HEK293 (cell line): ENCODE measurements at regions not wholly inside any gene's neighbourhood (a gene's known extent, or its start where the extent isn't known, plus 50 kb on each side); places are given as distances from the start of the nearest gene placed in this dataset.

Source experiments
- CTCF ChIA-PET: fragments of 350-600 bp; formaldehyde crosslinking; extraction: SDS; loops from one replicate; lab custom pipeline; 2021; ENCODE audit warnings: antibody characterized with exemption; lab: Yijun Ruan, JAX
- POLR2A ChIA-PET: fragments of 300-600 bp; formaldehyde crosslinking; extraction: SDS; loops from one replicate; lab custom pipeline; 2020; ENCODE audit warnings: antibody characterized with exemption, inconsistent platforms; lab: Yijun Ruan, JAX
- H3K27ac ChIP-seq: fragments of 200-500 bp; sonication (Bioruptor generic); 2 replicates; pipeline ENCODE4 v1.5.1; 2014; ENCODE audit warnings: low read depth, low read length, control low read depth, inconsistent platforms; ENCODE audit errors: extremely low read depth
- H3K36me3 ChIP-seq, 2 experiments: fragments of 200-500 bp in 1 of 2; sonication (Bioruptor generic) in 1 of 2; 1 replicate in 1 of 2; 2 replicates in 1 of 2; pipeline ENCODE4 v1.5.1; 2014 to 2017; ENCODE audit warnings: inconsistent platforms in 2 of 2, low read length in 2 of 2; ENCODE audit not compliant: control insufficient read depth in 2 of 2, insufficient read depth in 1 of 2
- H3K4me1 ChIP-seq: fragments of 200-500 bp; sonication (Bioruptor generic); 2 replicates; pipeline ENCODE4 v1.5.1; 2014; ENCODE audit warnings: mild to moderate bottlenecking, low read length, inconsistent platforms; ENCODE audit not compliant: control insufficient read depth, insufficient read depth
- H3K4me3 ChIP-seq: 2 replicates; pipeline ENCODE4 v1.5.1; 2011; ENCODE audit warnings: low read depth, mild to moderate bottlenecking, control low read depth, low read length, moderate library complexity
- H3K9me3 ChIP-seq: fragments of 200-500 bp; sonication (Bioruptor generic); 2 replicates; pipeline ENCODE4 v1.5.1; 2014; ENCODE audit warnings: low read depth, low read length, inconsistent platforms; ENCODE audit not compliant: control insufficient read depth, insufficient read depth
- BCL11B ChIP-seq: fragments of 450-650 bp; formaldehyde crosslinking; IDR thresholded peaks from 2 replicates; pipeline ENCODE4 v1.5.1; 2016; ENCODE audit warnings: low read depth, missing biosample characterization, missing genetic modification characterization
- HOXA7 ChIP-seq: sonication (generic); formaldehyde crosslinking; IDR thresholded peaks from 2 replicates; pipeline ENCODE4 v1.8.1; 2022; ENCODE audit warnings: missing genetic modification reagents, borderline replicate concordance
- HOXC10 ChIP-seq: sonication (generic); formaldehyde crosslinking; IDR thresholded peaks from 2 replicates; pipeline ENCODE4 v1.8.1; 2023; ENCODE audit warnings: mild to moderate bottlenecking, missing genetic modification reagents
- MZF1 ChIP-seq: fragments of 450-650 bp; formaldehyde crosslinking; IDR thresholded peaks from 2 replicates; pipeline ENCODE4 v1.5.1; 2017; ENCODE audit warnings: missing biosample characterization, missing genetic modification characterization, borderline replicate concordance
- PRDM1 ChIP-seq: fragments of 450-650 bp; formaldehyde crosslinking; IDR thresholded peaks from 2 replicates; pipeline ENCODE4; 2016; ENCODE audit warnings: missing biosample characterization, missing genetic modification characterization
- PRDM10 ChIP-seq: fragments of 450-650 bp; formaldehyde crosslinking; IDR thresholded peaks from 2 replicates; pipeline ENCODE4 v1.5.1; 2016; ENCODE audit warnings: missing biosample characterization, missing genetic modification characterization
- REPIN1 ChIP-seq: fragments of 450-650 bp; formaldehyde crosslinking; IDR thresholded peaks from 2 replicates; pipeline ENCODE4 v1.5.1; 2017; ENCODE audit warnings: missing biosample characterization, missing genetic modification characterization, low read depth
- WT1 ChIP-seq: fragments of 450-650 bp; formaldehyde crosslinking; IDR thresholded peaks from 2 replicates; pipeline ENCODE4 v1.5.1; 2016; ENCODE audit warnings: missing biosample characterization, missing genetic modification characterization
- ZBTB21 ChIP-seq: fragments of 450-650 bp; formaldehyde crosslinking; IDR thresholded peaks from 2 replicates; pipeline ENCODE4 v1.5.1; 2017; ENCODE audit warnings: missing biosample characterization, missing genetic modification characterization
- ZBTB44 ChIP-seq: fragments of 450-650 bp; IDR thresholded peaks from 2 replicates; pipeline ENCODE4 v1.5.1; 2018; ENCODE audit warnings: missing biosample characterization, mild to moderate bottlenecking, missing genetic modification characterization
- ZBTB48 ChIP-seq: fragments of 450-650 bp; formaldehyde crosslinking; IDR thresholded peaks from 2 replicates; pipeline ENCODE4 v1.5.1; 2016; ENCODE audit warnings: missing biosample characterization, missing genetic modification characterization
- ZBTB8A ChIP-seq: fragments of 450-650 bp; formaldehyde crosslinking; IDR thresholded peaks from 2 replicates; pipeline ENCODE4 v1.5.1; 2016; ENCODE audit warnings: missing biosample characterization, missing genetic modification characterization
- ZFHX2 ChIP-seq: fragments of 450-650 bp; formaldehyde crosslinking; conservative IDR thresholded peaks from 2 replicates; pipeline ENCODE4 v1.5.1; 2016; ENCODE audit warnings: missing biosample characterization, missing genetic modification characterization
- ZFP3 ChIP-seq: fragments of 450-650 bp; formaldehyde crosslinking; IDR thresholded peaks from 2 replicates; pipeline ENCODE4 v1.5.1; 2016; ENCODE audit warnings: low read depth, missing biosample characterization, missing genetic modification characterization
- ZNF146 ChIP-seq: fragments of 450-650 bp; formaldehyde crosslinking; IDR thresholded peaks from 2 replicates; pipeline ENCODE4 v1.5.1; 2016; ENCODE audit warnings: missing biosample characterization, missing genetic modification characterization
- ZNF155 ChIP-seq: fragments of 450-650 bp; formaldehyde crosslinking; IDR thresholded peaks from 2 replicates; pipeline ENCODE4 v1.5.1; 2016; ENCODE audit warnings: missing biosample characterization, missing genetic modification characterization
- ZNF175 ChIP-seq: fragments of 450-650 bp; formaldehyde crosslinking; IDR thresholded peaks from 2 replicates; pipeline ENCODE4 v1.5.1; 2016; ENCODE audit warnings: missing biosample characterization, missing genetic modification characterization
- ZNF350 ChIP-seq: fragments of 450-650 bp; formaldehyde crosslinking; IDR thresholded peaks from 2 replicates; pipeline ENCODE4 v1.5.0; 2017; ENCODE audit warnings: missing biosample characterization, mild to moderate bottlenecking, missing genetic modification characterization
- ZNF354C ChIP-seq: fragments of 450-650 bp; formaldehyde crosslinking; IDR thresholded peaks from 2 replicates; pipeline ENCODE4 v1.5.1; 2016; ENCODE audit warnings: missing biosample characterization, missing genetic modification characterization, low read depth, borderline replicate concordance
- ZNF37A ChIP-seq: fragments of 450-650 bp; IDR thresholded peaks from 2 replicates; pipeline ENCODE4 v1.5.1; 2018; ENCODE audit warnings: missing biosample characterization, missing genetic modification characterization
- ZNF473 ChIP-seq: fragments of 450-650 bp; formaldehyde crosslinking; IDR thresholded peaks from 2 replicates; pipeline ENCODE4 v1.5.1; 2017; ENCODE audit warnings: missing biosample characterization, missing genetic modification characterization
- ZNF561 ChIP-seq: fragments of 450-650 bp; IDR thresholded peaks from 2 replicates; pipeline ENCODE4 v1.5.1; 2018; ENCODE audit warnings: missing biosample characterization, missing genetic modification characterization, borderline replicate concordance
- ZNF585B ChIP-seq: fragments of 450-650 bp; formaldehyde crosslinking; IDR thresholded peaks from 2 replicates; pipeline ENCODE4 v1.5.1; 2016; ENCODE audit warnings: missing biosample characterization, missing genetic modification characterization
- ZNF670 ChIP-seq: fragments of 450-650 bp; formaldehyde crosslinking; IDR thresholded peaks from 2 replicates; pipeline ENCODE4 v1.5.1; 2016; ENCODE audit warnings: missing biosample characterization, missing genetic modification characterization, low read depth
- ZNF776 ChIP-seq: fragments of 450-650 bp; formaldehyde crosslinking; IDR thresholded peaks from 2 replicates; pipeline ENCODE4 v1.5.0; 2017; ENCODE audit warnings: missing biosample characterization, missing genetic modification characterization, borderline replicate concordance
- TF ChIP-seq, protein P1 (sequence below): fragments of 450-650 bp; formaldehyde crosslinking; IDR thresholded peaks from 2 replicates; pipeline ENCODE4 v1.5.1; 2016; ENCODE audit warnings: missing biosample characterization, missing genetic modification characterization, borderline replicate concordance
- TF ChIP-seq, protein P2 (sequence below): fragments of 450-650 bp; formaldehyde crosslinking; IDR thresholded peaks from 2 replicates; pipeline ENCODE4 v1.5.1; 2016; ENCODE audit warnings: missing biosample characterization, missing genetic modification characterization

- no peaks in the 10 kb centered on the region for H3K4me1 ChIP-seq
- TF ChIP-seq PRDM1 (tag by site-specific recombination) (no peak), HOXC10 (CRISPR knock-in tag) (no peak), ZNF146 (tag by site-specific recombination) (no peak), ZBTB21 (tag by site-specific recombination) (no peak), ZNF473 (no peak), ZNF354C (tag by site-specific recombination) (no peak), ZNF670 (tag by site-specific recombination) (no peak), HOXA7 (no peak), ZFP3 (tag by site-specific recombination) (no peak), WT1 (tag by site-specific recombination) (no peak), ZFHX2 (tag by site-specific recombination) (no peak), ZNF561 (no peak), ZNF585B (no peak), ZNF37A (tag by site-specific recombination) (no peak), PRDM10 (tag by site-specific recombination) (no peak), BCL11B (no peak)
- TF ChIP-seq, protein P1, sequence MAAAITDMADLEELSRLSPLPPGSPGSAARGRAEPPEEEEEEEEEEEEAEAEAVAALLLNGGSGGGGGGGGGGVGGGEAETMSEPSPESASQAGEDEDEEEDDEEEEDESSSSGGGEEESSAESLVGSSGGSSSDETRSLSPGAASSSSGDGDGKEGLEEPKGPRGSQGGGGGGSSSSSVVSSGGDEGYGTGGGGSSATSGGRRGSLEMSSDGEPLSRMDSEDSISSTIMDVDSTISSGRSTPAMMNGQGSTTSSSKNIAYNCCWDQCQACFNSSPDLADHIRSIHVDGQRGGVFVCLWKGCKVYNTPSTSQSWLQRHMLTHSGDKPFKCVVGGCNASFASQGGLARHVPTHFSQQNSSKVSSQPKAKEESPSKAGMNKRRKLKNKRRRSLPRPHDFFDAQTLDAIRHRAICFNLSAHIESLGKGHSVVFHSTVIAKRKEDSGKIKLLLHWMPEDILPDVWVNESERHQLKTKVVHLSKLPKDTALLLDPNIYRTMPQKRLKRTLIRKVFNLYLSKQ = no peak
- TF ChIP-seq, protein P2, sequence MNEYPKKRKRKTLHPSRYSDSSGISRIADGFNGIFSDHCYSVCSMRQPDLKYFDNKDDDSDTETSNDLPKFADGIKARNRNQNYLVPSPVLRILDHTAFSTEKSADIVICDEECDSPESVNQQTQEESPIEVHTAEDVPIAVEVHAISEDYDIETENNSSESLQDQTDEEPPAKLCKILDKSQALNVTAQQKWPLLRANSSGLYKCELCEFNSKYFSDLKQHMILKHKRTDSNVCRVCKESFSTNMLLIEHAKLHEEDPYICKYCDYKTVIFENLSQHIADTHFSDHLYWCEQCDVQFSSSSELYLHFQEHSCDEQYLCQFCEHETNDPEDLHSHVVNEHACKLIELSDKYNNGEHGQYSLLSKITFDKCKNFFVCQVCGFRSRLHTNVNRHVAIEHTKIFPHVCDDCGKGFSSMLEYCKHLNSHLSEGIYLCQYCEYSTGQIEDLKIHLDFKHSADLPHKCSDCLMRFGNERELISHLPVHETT = no peak
- H3K27ac ChIP-seq = no peak overlapping the region
- ChIA-PET CTCF (interaction anchor here (0.6 kb wide), 1 partner anchor 49 kb away, joined by 4 read pairs; no protein-coding TSS in a partner anchor), POLR2A (no interaction called here)
- no peaks in the 10 kb centered on the region for H3K36me3 ChIP-seq
- no peak overlapping the region for H3K4me3 ChIP-seq
- no peaks in the 10 kb centered on the region for H3K9me3 ChIP-seq
Observed at GRCh38 chr2:133976659-133977058, 277.2 kb upstream of the MGAT5 start.

DNA sequence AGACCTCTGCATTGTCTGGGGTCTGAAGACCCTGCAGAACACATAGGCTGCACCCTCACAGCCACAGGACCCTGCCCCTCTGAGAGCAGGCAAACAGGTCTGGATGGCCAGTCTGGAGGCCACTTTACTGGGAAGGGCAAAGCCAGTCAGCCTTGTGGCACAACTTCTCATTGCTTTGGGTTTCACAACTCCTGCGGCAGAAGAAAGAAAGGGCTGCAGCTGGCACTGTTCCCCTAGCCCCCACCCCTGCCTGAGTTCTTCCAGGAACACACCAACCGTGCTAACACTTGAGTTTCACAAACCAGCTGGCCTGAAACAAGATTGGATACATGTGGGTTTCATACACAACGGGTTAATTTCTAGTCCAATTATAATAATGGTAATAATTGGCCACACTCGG lies 276.5 kb upstream of the MGAT5 start:
- Histone ChIP-seq H3K4me3 (no peak overlapping the region), H3K4me1 (no peaks in the 10 kb centered on the region), H3K36me3 (no peaks in the 10 kb centered on the region)
- POLR2A ChIA-PET = no interaction called here
- TF ChIP-seq ZNF776 (tag by site-specific recombination) (no peak), ZNF155 (tag by site-specific recombination) (no peak), ZNF350 (tag by site-specific recombination) (no peak), ZBTB44 (tag by site-specific recombination) (no peak), ZBTB48 (tag by site-specific recombination) (no peak), REPIN1 (no peak), ZNF175 (no peak), MZF1 (tag by site-specific recombination) (no peak), ZFHX2 (tag by site-specific recombination) (no peak), ZBTB8A (tag by site-specific recombination) (no peak)
- TF ChIP-seq, all 188 proteins: peak for 0
- Histone ChIP-seq H3K9me3 (no peaks in the 10 kb centered on the region), H3K27ac (no peak overlapping the region)
- CTCF ChIA-PET = no interaction called here
